PC-3 (cell line): ENCODE measurements at regions not wholly inside any gene's neighbourhood (a gene's known extent, or its start where the extent isn't known, plus 50 kb on each side); places are given as distances from the start of the nearest gene placed in this dataset.

Source experiments
- ATAC-seq: fragments of 200-7000 bp; cut with Tn5 transposase; 2 replicates; pipeline ENCODE4 v1.9.1; 2020; ENCODE audit warnings: mild to moderate bottlenecking, moderate library complexity
- BruUV-seq: library from RNA; stranded (reverse); fragments of 400-500 nt; replicated peaks from 2 replicates; lab custom pipeline; 2021; lab: Mats Ljungman, UMichigan
- CTCF ChIA-PET: fragments of 300-600 bp; sonication (Branson Sonifier 250); formaldehyde crosslinking; loops from one replicate; lab custom pipeline; 2022; ENCODE audit warnings: antibody characterized with exemption; lab: Charles Lee
- POLR2A ChIA-PET: fragments of 300-600 bp; sonication (Branson Sonifier 250); formaldehyde crosslinking; loops from one replicate; lab custom pipeline; 2022; ENCODE audit warnings: antibody characterized with exemption; ENCODE audit not compliant: unreplicated experiment; lab: Charles Lee
- DNase-seq: peaks from one replicate; pipeline ENCODE4 v3.0.0-alpha.2; 2015
- H2AFZ ChIP-seq: fragments of 300-600 bp; sonication (generic); 2 replicates; pipeline ENCODE4 v1.6.0; 2016; ENCODE audit warnings: antibody characterized with exemption, low read length
- H3F3A ChIP-seq: fragments of 300-600 bp; sonication (generic); one replicate; pipeline ENCODE4 v1.6.0; 2017; ENCODE audit warnings: antibody characterized with exemption, low read length, control low read depth, mild to moderate bottlenecking; ENCODE audit not compliant: unreplicated experiment
- H3K27ac ChIP-seq: fragments of 300-600 bp; sonication (generic); 2 replicates; pipeline ENCODE4 v1.5.1; 2016; ENCODE audit warnings: mild to moderate bottlenecking, low read length
- H3K27me3 ChIP-seq: fragments of 300-600 bp; sonication (generic); 2 replicates; pipeline ENCODE4 v1.6.1; 2016; ENCODE audit warnings: low read length, mixed read lengths
- H3K36me3 ChIP-seq: fragments of 300-600 bp; sonication (generic); 2 replicates; pipeline ENCODE4 v1.6.1; 2016; ENCODE audit warnings: low read depth, mixed run types, low read length, mixed read lengths
- H3K4me1 ChIP-seq: fragments of 300-600 bp; sonication (generic); 2 replicates; pipeline ENCODE4 v1.5.1; 2016; ENCODE audit warnings: low read length; ENCODE audit not compliant: insufficient read depth
- H3K4me2 ChIP-seq: fragments of 300-600 bp; sonication (generic); 2 replicates; pipeline ENCODE4 v1.6.0; 2016; ENCODE audit warnings: low read length
- H3K4me3 ChIP-seq: fragments of 300-600 bp; sonication (generic); 2 replicates; pipeline ENCODE4 v1.5.1; 2016; ENCODE audit warnings: mild to moderate bottlenecking, low read length, mixed read lengths
- H3K79me2 ChIP-seq: fragments of 300-600 bp; sonication (generic); 2 replicates; pipeline ENCODE4 v1.6.1; 2017; ENCODE audit warnings: low read length, mixed read lengths
- H3K9ac ChIP-seq: fragments of 300-600 bp; sonication (generic); 2 replicates; pipeline ENCODE4 v1.6.0; 2016; ENCODE audit warnings: mild to moderate bottlenecking, low read length
- H3K9me2 ChIP-seq: fragments of 300-600 bp; sonication (generic); replicated peaks from 2 replicates; pipeline ENCODE4 v1.6.1; 2016; ENCODE audit warnings: mixed run types, low read length, mixed read lengths
- H3K9me3 ChIP-seq: fragments of 300-600 bp; sonication (generic); 2 replicates; pipeline ENCODE4 v1.6.1; 2016; ENCODE audit warnings: low read length, mixed read lengths
- H4K20me1 ChIP-seq: fragments of 300-600 bp; sonication (generic); 2 replicates; pipeline ENCODE4 v1.6.1; 2016; ENCODE audit warnings: low read length, mixed read lengths
- CTCF ChIP-seq: fragments of 300-600 bp; sonication (generic); conservative IDR thresholded peaks from 2 replicates; pipeline ENCODE4 v1.5.1; 2017; ENCODE audit warnings: antibody characterized with exemption, low read depth, mild to moderate bottlenecking, low read length
- EZH2 ChIP-seq: fragments of 300-600 bp; sonication (generic); IDR thresholded peaks from one replicate; pipeline ENCODE4 v1.6.1; 2017; ENCODE audit warnings: antibody characterized with exemption, mild to moderate bottlenecking, low read length; ENCODE audit not compliant: unreplicated experiment
- EZH2phosphoT487 ChIP-seq: fragments of 300-600 bp; sonication (generic); IDR thresholded peaks from 2 replicates; pipeline ENCODE4 v1.6.1; 2018; ENCODE audit warnings: mild to moderate bottlenecking, antibody characterized with exemption, low read length, borderline replicate concordance
- intact Hi-C: fragments of 100-400 bp; cut with micrococcal nuclease; formaldehyde crosslinking; loops from 2 replicates; pipeline ENCODE4 v1.9.0; 2023

GRCh38 chr12:67410246-67410645 lies 141.1 kb downstream of the CAND1 start:
- H3F3A ChIP-seq: no peaks in the 10 kb centered on the region
- BruUV-seq: no TSS peak
- no peaks in the 10 kb centered on the region for H3K36me3 ChIP-seq
- no peak overlapping the region for H3K27ac ChIP-seq
- H3K4me2 ChIP-seq: no peak overlapping the region
- H3K9me2 ChIP-seq: no peaks in the 10 kb centered on the region
- POLR2A ChIA-PET: no interaction called here
- TF ChIP-seq CTCF (no peak), EZH2 (no peak), EZH2phosphoT487 (no peak)
- peaks cover 10% of the 10 kb centered on the region for H3K4me1 ChIP-seq
- no peaks in the 10 kb centered on the region for H3K27me3 ChIP-seq
- CTCF ChIA-PET: no interaction called here
- ATAC-seq: no peak
- no peaks in the 10 kb centered on the region for H4K20me1 ChIP-seq
- no peaks in the 10 kb centered on the region for H3K9me3 ChIP-seq
- no peak overlapping the region for H3K9ac ChIP-seq
- H3K4me3 ChIP-seq: no peak overlapping the region
- intact Hi-C loops: no loop called here
- DNase-seq: no peak
- H3K79me2 ChIP-seq: no peaks in the 10 kb centered on the region
- H2AFZ ChIP-seq: no peak overlapping the region

GRCh38 chr12:67410667-67411067 lies 141.5 kb downstream of the CAND1 start:
- ATAC-seq (no peak), DNase-seq (no peak)
- H3F3A ChIP-seq: no peaks in the 10 kb centered on the region
- no peaks in the 10 kb centered on the region for H3K9me2 ChIP-seq
- H2AFZ ChIP-seq: no peak overlapping the region
- H3K9ac ChIP-seq: no peak overlapping the region
- no peak overlapping the region for H3K27ac ChIP-seq
- POLR2A ChIA-PET: no interaction called here
- peaks cover 10% of the 10 kb centered on the region for H3K4me1 ChIP-seq
- H3K9me3 ChIP-seq: no peaks in the 10 kb centered on the region
- no peaks in the 10 kb centered on the region for H3K79me2 ChIP-seq
- no peaks in the 10 kb centered on the region for H4K20me1 ChIP-seq
- H3K4me3 ChIP-seq: no peak overlapping the region
- CTCF ChIA-PET: no interaction called here
- BruUV-seq: no TSS peak
- no peak for TF ChIP-seq CTCF
- TF ChIP-seq EZH2: no peak
- TF ChIP-seq EZH2phosphoT487: no peak
- no peaks in the 10 kb centered on the region for H3K36me3 ChIP-seq
- no peak overlapping the region for H3K4me2 ChIP-seq
- no peaks in the 10 kb centered on the region for H3K27me3 ChIP-seq
- intact Hi-C loops: no loop called here

GRCh38 chr12:67411562-67411961 lies 142.4 kb downstream of the CAND1 start:
- Histone ChIP-seq H3K4me2 (no peak overlapping the region), H3K4me1 (peaks cover 10% of the 10 kb centered on the region), H3K4me3 (no peak overlapping the region), H3K9me3 (no peaks in the 10 kb centered on the region), H3K9me2 (no peaks in the 10 kb centered on the region), H3K9ac (no peak overlapping the region), H3K36me3 (no peaks in the 10 kb centered on the region), H3K79me2 (no peaks in the 10 kb centered on the region), H3K27me3 (no peaks in the 10 kb centered on the region), H2AFZ (no peak overlapping the region), H3K27ac (no peak overlapping the region), H3F3A (no peaks in the 10 kb centered on the region), H4K20me1 (no peaks in the 10 kb centered on the region)
- ChIA-PET POLR2A (no interaction called here), CTCF (no interaction called here)
- intact Hi-C loops: no loop called here
- no peak for DNase-seq
- BruUV-seq: no TSS peak
- ATAC-seq: no peak
- TF ChIP-seq CTCF (no peak), EZH2 (no peak), EZH2phosphoT487 (no peak)
